ENCODE measurements at regions not wholly inside any gene's neighbourhood (a gene's known extent, or its start where the extent isn't known, plus 50 kb on each side); places are given as distances from the start of the nearest gene placed in this dataset.

- TF ChIP-seq ZNF462 (CRISPR knock-in tag; IDR thresholded peaks at IDR 0.05) (no peak), STAT1 (IDR thresholded peaks at IDR 0.05; ENCODE audit: unreplicated experiment) (no peak), NANOG (IDR thresholded peaks at IDR 0.05; ENCODE audit: borderline replicate concordance) (no peak)
Measured at GRCh38 chr1:201742955-201743805, 85.8 kb upstream of the IPO9 start (continued).

- Mint-ChIP-seq H3K4me3 (no peak overlapping the region), H3K9me3 (no peaks in the 10 kb centered on the region), H3K27ac (no peak overlapping the region), H3K36me3 (ENCODE audit: low read depth) (0 out of 3 replicates have a peak, but pooled peaks cover 3% of the 10 kb centered on the region), H3K4me1 (peaks cover 64% of the 10 kb centered on the region), H3K27me3 (ENCODE audit: insufficient read depth, low read depth, poor library complexity) (peaks cover 6% of the 10 kb centered on the region)
- Histone ChIP-seq H3F3A (replicated peaks; ENCODE audit: low read depth) (no peaks in the 10 kb centered on the region), H3K4me1 (ENCODE audit: insufficient read depth) (peaks cover 33% of the 10 kb centered on the region), H4K20me1 (replicated peaks; ENCODE audit: insufficient read depth) (peaks cover 18% of the 10 kb centered on the region), H3K4me2 (no peak overlapping the region), H3K4me3 (no peak overlapping the region), H2AFZ (no peak overlapping the region), H3K36me3 (ENCODE audit: insufficient read depth) (no peaks in the 10 kb centered on the region), H3K27ac (ENCODE audit: low read depth) (no peak overlapping the region), H3K27me3 (ENCODE audit: insufficient read depth) (no peaks in the 10 kb centered on the region), H3K79me2 (replicated peaks; ENCODE audit: insufficient read depth) (peaks cover 59% of the 10 kb centered on the region), H3K9me2 (ENCODE audit: insufficient read depth) (no peaks in the 10 kb centered on the region)
- no peak for DNase-seq (ENCODE audit: low spot score)
- TF ChIP-seq EZH2 (IDR thresholded peaks at IDR 0.05; ENCODE audit: low read depth, unreplicated experiment) (no peak), STAT1 (IDR thresholded peaks at IDR 0.05; ENCODE audit: unreplicated experiment) (no peak), ETS1 (IDR thresholded peaks at IDR 0.05) (no peak), ZNF114 (CRISPR knock-in tag; IDR thresholded peaks at IDR 0.05) (no peak), JUNB (IDR thresholded peaks at IDR 0.05; ENCODE audit: unreplicated experiment) (no peak)
- ATAC-seq: no peak
Measured at GRCh38 chr1:201745023-201745422, 83.9 kb upstream of the IPO9 start.
